HG02885 (cell line): ENCODE measurements at regions not wholly inside any gene's neighbourhood (a gene's known extent, or its start where the extent isn't known, plus 50 kb on each side); places are given as distances from the start of the nearest gene placed in this dataset.
"Not testable (repeated sequence)": the region's sequence is repeated elsewhere in the genome, so short reads cannot be mapped to it uniquely, and the experiment has no call there.

Source experiments
- ATAC-seq: cut with Tn5 transposase; IDR thresholded peaks from one replicate; pipeline ENCODE4 v1.9.1; 2021; ENCODE audit warnings: mild to moderate bottlenecking; ENCODE audit not compliant: unreplicated experiment, poor library complexity

GRCh38 chr1:103362348-103363007 is 163.0 kb upstream of the RNPC3 start:
- no peak for ATAC-seq

GRCh38 chr1:103353391-103353790 is 172.1 kb upstream of the RNPC3 start:
- ATAC-seq, result no peak

DNA sequence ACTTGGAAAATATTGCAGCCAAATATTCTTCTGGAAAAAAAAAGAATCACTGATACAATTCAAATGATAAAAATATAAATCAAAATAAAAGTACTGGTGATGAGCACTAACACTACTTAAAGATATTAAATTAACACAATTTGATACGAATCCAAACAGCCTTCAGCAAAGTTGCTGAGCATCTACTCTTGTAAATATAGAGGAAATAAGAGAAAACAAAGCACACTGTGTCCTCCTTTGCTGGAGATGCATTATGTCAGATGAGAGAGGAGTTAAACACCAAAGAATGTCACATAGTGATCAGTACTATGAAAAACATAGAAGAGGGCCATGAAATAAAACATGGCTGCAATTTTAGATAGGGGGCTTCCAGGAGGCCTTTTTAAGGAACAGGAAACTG is 177.4 kb upstream of the RNPC3 start:
- ATAC-seq, result no peak

GRCh38 chr1:103344930-103345329 is 180.6 kb upstream of the RNPC3 start:
- ATAC-seq, result no peak

DNA sequence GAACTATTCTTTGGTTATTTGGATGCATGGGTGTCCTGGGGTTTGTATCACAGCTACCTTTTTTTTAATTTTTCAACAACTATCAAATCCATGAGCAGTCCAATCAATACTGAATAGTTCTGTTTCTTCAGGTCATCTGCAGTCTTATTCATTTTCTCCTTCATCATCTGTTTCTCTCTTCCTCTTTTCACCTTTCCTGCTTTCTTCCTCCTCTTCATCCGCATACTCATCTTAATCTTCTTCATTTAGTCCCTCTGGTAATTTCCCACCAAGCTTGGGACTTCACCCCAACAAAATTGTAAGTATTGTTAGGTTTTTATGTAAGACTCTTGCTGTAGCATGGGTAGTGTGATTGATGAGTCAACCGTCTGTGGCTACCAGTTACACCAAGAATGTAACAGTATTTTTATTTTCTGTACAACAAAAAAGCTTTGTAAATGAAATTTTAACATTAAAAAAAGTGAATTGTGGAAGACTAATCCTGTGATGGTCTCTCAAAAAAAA is 184.1 kb upstream of the RNPC3 start:
- no peak for ATAC-seq

GRCh38 chr1:103337779-103338178 is 187.7 kb upstream of the RNPC3 start:
- ATAC-seq, result no peak

DNA sequence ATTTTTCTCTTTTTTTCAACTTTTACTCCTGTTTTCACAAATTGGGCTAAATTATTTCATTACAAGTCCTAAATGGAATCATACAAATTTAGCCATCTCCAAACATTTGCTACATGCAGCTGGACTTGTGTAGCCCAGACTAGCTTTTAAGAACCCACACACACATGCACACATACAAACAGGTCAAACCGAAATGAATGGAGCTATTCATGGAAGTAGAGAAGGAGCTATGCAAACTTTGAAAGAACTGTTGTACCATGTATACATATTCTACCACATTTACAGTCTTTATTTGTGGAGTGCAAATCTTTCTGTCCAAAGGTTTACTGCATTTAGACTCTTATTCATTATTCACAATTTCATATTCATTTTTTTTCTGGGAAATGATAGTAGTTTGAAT is 189.1 kb upstream of the RNPC3 start:
- ATAC-seq, result no peak

DNA sequence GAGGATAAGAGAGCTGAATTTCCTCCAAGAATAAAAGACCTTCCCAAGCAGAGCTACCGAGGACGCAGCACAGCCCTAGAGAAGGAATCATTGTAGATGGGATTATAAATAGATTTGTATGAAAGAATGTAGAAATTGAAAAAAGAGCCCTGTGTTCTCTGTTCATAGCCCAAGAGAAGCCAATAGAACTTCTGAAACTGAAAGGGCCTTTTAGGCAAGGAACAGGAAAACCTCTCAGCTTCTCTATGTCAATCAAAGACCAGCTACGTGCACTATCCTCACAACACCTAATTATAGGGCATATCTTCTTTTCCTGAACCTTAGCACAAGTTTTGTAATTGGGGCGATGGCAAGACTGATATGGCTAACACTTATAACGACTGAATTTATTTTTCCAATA is 192.4 kb upstream of the RNPC3 start:
- peak; percentile 61 for ATAC-seq

- no peak for ATAC-seq
These were observed 198.3 kb upstream of the RNPC3 start for GRCh38 chr1:103327054-103327719.

- no peak for ATAC-seq
These were observed 198.9 kb upstream of the RNPC3 start for GRCh38 chr1:103326595-103326994.

- no peak for ATAC-seq
These were observed 201.5 kb upstream of the COL11A1 start for GRCh38 chr1:103309786-103310185.

GRCh38 chr1:103307751-103308150 is 199.4 kb upstream of the COL11A1 start:
- no peak for ATAC-seq

- ATAC-seq, result no peak
These were observed 175.7 kb upstream of the COL11A1 start for GRCh38 chr1:103283841-103284669.

DNA sequence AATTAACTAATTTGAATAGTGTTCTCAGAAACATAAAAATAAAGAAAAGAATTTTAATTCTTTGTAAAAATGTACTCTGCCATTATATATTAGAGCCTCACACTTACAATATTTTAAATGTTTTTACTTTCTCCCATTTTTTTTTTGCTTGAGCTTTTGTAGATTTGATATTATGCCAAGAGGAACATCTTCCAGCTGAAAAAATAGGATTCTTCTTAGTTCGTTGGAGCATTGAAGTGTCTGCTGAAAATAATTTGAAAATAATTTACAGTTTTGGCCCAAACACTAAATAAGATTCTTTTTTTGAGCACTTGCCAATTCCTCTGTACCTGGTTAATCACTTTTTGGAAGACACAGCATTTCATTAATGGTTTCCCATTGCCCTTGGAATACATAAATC is 175.0 kb upstream of the COL11A1 start:
- no peak for ATAC-seq

DNA sequence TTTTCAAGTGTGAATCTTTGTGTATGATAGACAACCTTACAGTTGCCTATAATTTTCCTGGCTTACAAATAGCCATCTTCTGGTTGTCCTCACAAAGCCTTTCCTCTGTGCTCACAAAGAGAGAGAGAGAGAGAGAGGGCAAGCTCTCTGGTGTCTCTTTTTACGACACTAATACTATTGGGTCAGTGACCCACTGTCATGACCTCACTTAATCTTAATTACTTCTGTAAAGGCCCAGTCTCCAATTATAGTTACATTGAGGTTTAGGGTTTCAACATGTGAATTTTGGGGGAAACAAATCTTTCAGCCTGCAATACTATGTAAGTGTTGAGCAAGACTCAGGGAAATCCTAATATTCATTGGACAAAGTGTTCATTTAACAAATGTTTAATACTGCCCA is 167.4 kb upstream of the COL11A1 start:
- ATAC-seq, result no peak

- ATAC-seq, result no peak
These were observed 166.6 kb upstream of the COL11A1 start for GRCh38 chr1:103274886-103275285.

- ATAC-seq, result no peak
These were observed 164.8 kb upstream of the COL11A1 start for GRCh38 chr1:103273106-103273505.

GRCh38 chr1:103271471-103271870 is 163.1 kb upstream of the COL11A1 start:
- ATAC-seq, result not testable (repeated sequence)

DNA sequence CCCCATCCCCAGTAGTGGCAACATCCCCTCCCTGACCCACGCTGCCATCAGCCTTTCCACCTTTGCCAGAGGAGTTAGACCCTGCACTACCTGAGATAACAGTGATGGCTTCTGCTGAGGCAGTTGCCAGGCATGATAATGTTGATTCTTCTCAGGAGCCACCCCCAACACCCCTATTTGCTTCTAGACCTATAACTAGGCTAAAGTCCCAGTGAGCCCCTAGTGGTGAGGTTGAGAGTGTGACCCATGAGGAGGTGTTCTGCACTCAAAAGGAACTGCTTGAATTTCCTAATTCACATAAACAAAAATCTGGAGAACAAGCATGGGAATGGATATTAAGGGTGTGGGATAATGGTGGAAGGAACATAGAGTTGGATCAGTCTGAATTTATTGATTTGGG is 159.6 kb upstream of the COL11A1 start:
- no peak for ATAC-seq

GRCh38 chr1:103267266-103267665 is 158.9 kb upstream of the COL11A1 start:
- ATAC-seq, result no peak

DNA sequence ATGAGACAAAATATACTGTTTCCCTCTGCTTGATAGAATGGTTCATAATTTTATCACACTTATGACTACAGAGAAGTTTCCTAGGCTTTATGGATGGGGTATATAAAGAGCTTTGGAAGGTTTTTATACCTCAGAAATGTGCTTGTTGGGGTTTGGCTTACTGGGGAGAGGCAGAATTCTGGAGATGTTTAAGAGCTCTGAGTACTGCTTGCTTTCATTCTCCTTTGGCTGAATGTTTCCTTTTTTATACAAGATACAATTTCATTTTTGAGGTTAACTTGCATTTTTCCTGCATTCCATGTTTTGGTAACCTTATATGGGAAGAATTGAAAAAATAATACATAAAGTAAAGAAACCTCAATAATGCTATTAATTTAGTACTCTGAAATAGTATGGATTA is 157.7 kb upstream of the COL11A1 start:
- no peak for ATAC-seq
